H1 (cell line): ENCODE measurements at regions not wholly inside any gene's neighbourhood (a gene's known extent, or its start where the extent isn't known, plus 50 kb on each side); places are given as distances from the start of the nearest gene placed in this dataset.

Source experiments
- BACH1 ChIP-seq: IDR thresholded peaks from 2 replicates; pipeline ENCODE4 v1.6.1; 2012; ENCODE audit warnings: low read length, improper control_type of control experiment
- CHD1 ChIP-seq: IDR thresholded peaks from 2 replicates; pipeline ENCODE4 v1.6.1; 2012; ENCODE audit warnings: low read depth, low read length, improper control_type of control experiment
- SIRT6 ChIP-seq: IDR thresholded peaks from one replicate; pipeline ENCODE4 v1.7.1; 2012; ENCODE audit warnings: low read length, inconsistent platforms
- TAF1 ChIP-seq: IDR thresholded peaks from 2 replicates; pipeline ENCODE4 v1.6.1; 2011; ENCODE audit warnings: mild to moderate bottlenecking, low read depth, low read length

- TF ChIP-seq BACH1 (no peak), TAF1 (no peak), SIRT6 (no peak), CHD1 (no peak)
Measured at GRCh38 chr6:113610377-113610988, 246.7 kb upstream of the MARCKS start (continued).
